A549 (cell line): ENCODE measurements at regions not wholly inside any gene's neighbourhood (a gene's known extent, or its start where the extent isn't known, plus 50 kb on each side); places are given as distances from the start of the nearest gene placed in this dataset.

ENCODE experiments used
- CBX8 ChIP-seq: fragments of 200-600 bp; sonication (generic); IDR thresholded peaks from 2 replicates; pipeline ENCODE4 v1.6.1; 2016
- CHD2 ChIP-seq: fragments of 150-350 bp; IDR thresholded peaks from 2 replicates; pipeline ENCODE4 v1.6.1; 2014; ENCODE audit warnings: low read length; ENCODE audit not compliant: partially characterized antibody
- CTCF ChIP-seq: fragments of >200 bp; sonication (Bioruptor Twin); formaldehyde crosslinking; IDR thresholded peaks from 3 replicates; pipeline ENCODE4 v1.5.1; 2016
- EP300 ChIP-seq, 2 experiments: fragments of >200 bp; sonication (Bioruptor Twin); formaldehyde crosslinking; IDR thresholded peaks; 2 replicates in 1 of 2; 3 replicates in 1 of 2; pipeline ENCODE4 v1.6.1; 2016 to 2017
- JUN ChIP-seq, 2 experiments: fragments of >200 bp; sonication (Bioruptor Twin); formaldehyde crosslinking; IDR thresholded peaks; 2 replicates in 1 of 2; 3 replicates in 1 of 2; pipeline ENCODE4 v1.6.1; 2016 to 2017
- MAFK ChIP-seq: fragments of 450-650 bp; IDR thresholded peaks from 2 replicates; pipeline ENCODE4 v1.6.1; 2014; ENCODE audit not compliant: partially characterized antibody
- PHF8 ChIP-seq: fragments of 200-600 bp; sonication (generic); IDR thresholded peaks from 2 replicates; pipeline ENCODE4 v1.6.1; 2016; ENCODE audit warnings: low read depth, mild to moderate bottlenecking, antibody characterized with exemption, moderate library complexity, borderline replicate concordance
- POLR2A ChIP-seq: IDR thresholded peaks from 2 replicates; pipeline ENCODE4 v1.6.1; 2012; ENCODE audit warnings: mild to moderate bottlenecking, low read length
- RAD21 ChIP-seq, 2 experiments: fragments of >200 bp in 1 of 2; sonication (Bioruptor Twin) in 1 of 2; formaldehyde crosslinking in 1 of 2; IDR thresholded peaks in 1 of 2; conservative IDR thresholded peaks in 1 of 2; 2 replicates in 1 of 2; 3 replicates in 1 of 2; pipeline ENCODE4 v1.6.1; 2012 to 2018; ENCODE audit warnings: inconsistent platforms in 1 of 2
- RCOR1 ChIP-seq: fragments of 150-350 bp; IDR thresholded peaks from 2 replicates; pipeline ENCODE4 v1.6.1; 2014; ENCODE audit warnings: antibody characterized with exemption, low read length, low read depth
- SMC3 ChIP-seq: fragments of >200 bp; sonication (Bioruptor Twin); formaldehyde crosslinking; IDR thresholded peaks from 3 replicates; pipeline ENCODE4 v1.6.1; 2018; ENCODE audit warnings: inconsistent platforms
- USF2 ChIP-seq: fragments of 450-650 bp; IDR thresholded peaks from 2 replicates; pipeline ENCODE4 v1.6.1; 2014; ENCODE audit warnings: antibody characterized with exemption

GRCh38 chr6:47179286-47179685 lies 130.4 kb downstream of the TNFRSF21 start:
- TF ChIP-seq CTCF, result no peak
- TF ChIP-seq RCOR1, result no peak
- TF ChIP-seq JUN (IDR thresholded peaks at IDR 0.05), result no peak
- no peak for TF ChIP-seq CHD2
- no peak for TF ChIP-seq RAD21 (conservative IDR thresholded peaks at IDR 0.05 in 1 of 2, IDR thresholded peaks at IDR 0.05 in 1 of 2)
- TF ChIP-seq MAFK, result no peak
- no peak for TF ChIP-seq EP300 (IDR thresholded peaks at IDR 0.05)
- TF ChIP-seq POLR2A, result no peak
- no peak for TF ChIP-seq SMC3
- TF ChIP-seq PHF8, result no peak
- no peak for TF ChIP-seq USF2
- TF ChIP-seq CBX8, result no peak
